GM19035 (cell line): ENCODE measurements at regions not wholly inside any gene's neighbourhood (a gene's known extent, or its start where the extent isn't known, plus 50 kb on each side); places are given as distances from the start of the nearest gene placed in this dataset.
"Not testable (repeated sequence)": the region's sequence is repeated elsewhere in the genome, so short reads cannot be mapped to it uniquely, and the experiment has no call there.

Experiments used
- ATAC-seq: cut with Tn5 transposase; IDR thresholded peaks from one replicate; pipeline ENCODE4 v1.9.1; 2021; ENCODE audit not compliant: unreplicated experiment

DNA sequence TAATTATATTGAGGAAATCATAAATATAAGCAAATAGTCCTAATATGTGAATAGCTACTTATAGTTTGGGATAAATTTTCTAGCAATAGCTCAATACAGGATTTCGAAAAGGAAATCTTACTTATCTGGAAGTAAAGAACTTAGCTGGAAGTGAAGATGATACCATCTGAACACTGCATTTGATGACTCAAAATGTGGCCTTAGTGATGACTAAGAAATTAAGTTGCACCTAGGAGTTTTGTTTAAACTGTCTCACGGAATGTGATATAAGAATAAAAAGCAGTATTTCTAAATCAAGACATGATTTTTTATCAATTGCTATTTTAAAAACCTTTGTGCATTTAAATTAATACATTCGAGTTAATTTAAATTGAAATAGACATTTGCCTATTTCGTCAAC is 91.2 kb downstream of the EOMES start:
- no peak for ATAC-seq

DNA sequence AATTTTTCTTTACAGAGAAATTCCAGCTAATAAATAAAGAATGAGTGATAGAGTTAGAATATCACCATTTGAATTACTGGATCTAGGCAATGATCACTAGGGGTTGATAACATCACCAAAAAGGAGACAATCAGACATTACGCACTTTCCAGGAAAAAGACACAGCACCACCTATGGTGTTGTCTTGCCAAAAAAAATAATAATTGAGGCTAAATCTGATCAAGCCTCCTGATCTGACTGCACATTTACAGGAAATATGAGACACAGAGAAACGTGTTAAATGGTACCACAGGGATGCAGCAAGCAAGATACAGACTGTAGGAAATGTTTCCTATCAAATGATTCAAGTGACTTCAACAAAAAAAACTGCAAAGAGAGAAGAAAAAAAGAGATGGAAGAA is 92.8 kb downstream of the EOMES start:
- no peak for ATAC-seq

DNA sequence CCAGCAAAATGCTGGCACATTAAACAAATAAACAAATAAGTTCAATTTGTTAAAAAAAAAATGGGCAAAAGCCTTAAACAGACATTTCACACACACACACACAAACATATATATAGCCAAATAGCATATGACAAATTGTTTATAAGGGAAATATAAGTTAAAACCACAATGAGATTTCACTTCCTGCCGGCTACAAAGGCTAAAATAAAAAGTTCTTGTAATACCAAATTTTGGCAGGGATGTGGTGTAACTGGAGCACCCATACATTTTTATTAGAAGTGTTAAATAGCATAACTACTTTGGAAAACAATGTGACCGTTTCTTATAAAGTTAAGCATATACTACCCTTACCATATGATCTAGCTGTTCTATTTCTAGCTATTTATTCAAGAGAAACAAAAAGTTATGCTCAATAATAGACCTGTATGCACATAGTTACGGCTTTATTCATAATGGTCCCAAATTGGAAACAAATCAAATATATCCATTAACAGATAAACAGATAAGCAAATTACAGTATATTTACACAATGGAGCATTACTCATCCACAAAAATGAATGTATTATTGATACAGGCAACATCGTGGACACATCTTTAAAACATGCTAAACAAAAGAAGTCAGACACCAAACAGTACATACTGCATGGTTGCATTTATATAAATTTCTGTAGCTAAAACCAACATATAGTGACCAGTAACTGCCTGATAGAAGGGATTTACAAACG is 93.9 kb downstream of the EOMES start:
- no peak for ATAC-seq

DNA sequence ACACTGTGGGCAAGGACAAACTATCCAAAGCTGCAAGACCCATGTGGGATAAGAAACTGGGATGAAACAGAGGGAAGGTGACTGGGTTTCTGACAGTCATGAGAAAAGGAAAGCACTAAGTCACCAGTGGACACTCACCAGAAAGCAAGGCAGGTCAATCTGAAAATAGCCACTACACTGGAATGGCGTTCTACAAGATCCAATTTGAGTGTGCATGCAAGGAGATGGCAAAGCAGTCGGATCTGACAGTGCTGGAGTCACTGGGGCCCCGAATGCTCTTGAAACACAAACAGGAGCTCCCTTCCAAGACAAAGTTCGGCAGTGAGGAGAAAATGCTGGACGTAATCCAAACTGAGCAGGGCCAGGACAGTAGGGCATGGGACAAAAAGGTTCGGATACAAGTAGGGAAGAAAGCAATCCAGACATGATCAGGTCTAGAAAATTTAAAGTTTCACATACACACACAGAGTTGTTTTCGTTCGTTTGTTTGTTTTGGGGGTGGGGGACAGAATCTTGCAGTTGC is 95.5 kb downstream of the EOMES start:
- ATAC-seq: no peak

DNA sequence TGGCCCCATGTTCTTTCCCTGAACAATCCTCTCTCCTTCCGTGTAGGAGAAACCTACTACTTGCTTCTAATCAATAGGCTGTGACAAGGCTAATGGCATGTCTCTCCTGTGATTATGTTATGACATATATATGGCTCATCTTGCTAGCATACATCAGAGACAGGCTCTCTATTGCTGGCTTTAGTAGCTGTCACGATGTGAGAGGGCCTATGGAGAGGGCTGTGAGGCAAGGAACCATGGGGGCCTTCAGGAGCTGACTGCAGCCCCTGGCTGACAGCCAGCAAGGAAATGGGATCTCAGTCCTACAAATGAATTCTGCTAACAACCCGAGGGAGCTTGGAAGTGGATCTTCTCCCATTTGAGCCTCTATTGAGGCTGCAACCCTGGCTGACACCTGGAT is 96.3 kb downstream of the EOMES start:
- no peak for ATAC-seq

DNA sequence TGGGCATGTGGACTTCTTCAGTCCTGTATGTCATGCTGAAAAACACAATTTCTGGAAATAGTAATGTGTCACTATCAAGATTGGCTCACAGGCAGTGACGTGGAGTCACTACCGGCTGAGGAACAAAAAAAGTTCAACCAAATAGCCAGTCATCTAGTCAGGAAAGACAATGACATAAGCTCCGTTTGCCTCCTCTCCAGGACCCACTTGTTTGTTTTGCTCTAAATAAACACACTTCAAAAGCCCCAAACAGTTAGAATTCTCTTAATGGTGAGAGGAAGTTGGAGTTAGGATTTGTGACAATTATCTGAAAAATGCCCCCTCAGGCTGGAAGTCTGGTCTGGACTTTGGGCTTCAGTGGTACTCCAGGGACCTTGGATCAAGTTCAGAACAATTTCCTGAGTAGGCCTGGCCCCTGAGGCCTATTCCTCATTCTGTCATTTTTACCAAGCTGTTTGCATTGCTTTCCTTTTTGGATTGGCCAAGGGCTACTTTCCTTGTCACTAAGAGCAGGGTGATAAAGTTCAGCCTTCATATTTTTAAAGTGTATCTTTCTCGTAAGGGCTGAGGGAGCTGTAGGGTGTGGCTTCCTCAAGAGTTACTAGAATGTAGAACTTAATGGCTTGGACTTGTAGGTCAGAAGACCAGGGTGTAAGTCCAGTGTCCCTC is 98.9 kb downstream of the EOMES start:
- ATAC-seq: no peak

DNA sequence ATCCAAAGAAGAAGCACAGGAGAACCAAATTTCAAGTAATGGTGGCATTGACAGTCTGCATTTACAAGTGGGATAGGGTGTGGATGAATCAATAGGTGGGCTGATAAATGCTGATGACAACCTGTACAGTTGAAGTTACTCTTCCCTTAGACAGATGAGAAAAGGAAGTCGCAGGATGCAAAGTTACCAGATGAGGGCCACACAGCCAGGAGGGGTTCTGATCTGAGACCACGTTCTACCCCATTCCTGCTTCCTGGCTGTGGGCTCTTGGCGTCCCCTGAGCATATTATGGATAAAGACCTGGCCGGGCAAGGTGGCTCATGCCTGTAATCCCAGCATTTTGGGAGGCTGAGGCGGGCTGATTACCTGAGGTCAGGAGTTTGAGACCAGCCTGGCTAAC is 104.6 kb downstream of the EOMES start:
- no peak for ATAC-seq

DNA sequence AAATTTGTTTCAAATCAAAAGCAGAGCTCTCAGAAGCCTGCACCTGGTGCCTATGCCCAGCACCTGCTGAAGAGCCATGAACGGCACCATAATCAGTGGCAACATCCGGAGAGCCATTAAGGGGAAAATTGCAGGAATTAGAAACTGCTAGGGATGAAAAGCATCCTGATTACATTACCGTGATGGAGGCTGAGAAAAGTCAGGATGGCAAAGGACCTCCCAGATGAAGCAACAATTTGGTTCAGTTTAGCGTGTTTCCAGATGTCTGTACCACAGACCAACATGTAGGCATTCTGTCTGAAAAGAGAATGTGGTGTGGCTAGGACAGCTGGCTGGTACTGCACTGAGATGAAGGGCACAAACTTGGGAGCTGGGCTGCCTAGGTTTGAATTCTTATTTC is 106.1 kb downstream of the EOMES start:
- ATAC-seq: no peak

DNA sequence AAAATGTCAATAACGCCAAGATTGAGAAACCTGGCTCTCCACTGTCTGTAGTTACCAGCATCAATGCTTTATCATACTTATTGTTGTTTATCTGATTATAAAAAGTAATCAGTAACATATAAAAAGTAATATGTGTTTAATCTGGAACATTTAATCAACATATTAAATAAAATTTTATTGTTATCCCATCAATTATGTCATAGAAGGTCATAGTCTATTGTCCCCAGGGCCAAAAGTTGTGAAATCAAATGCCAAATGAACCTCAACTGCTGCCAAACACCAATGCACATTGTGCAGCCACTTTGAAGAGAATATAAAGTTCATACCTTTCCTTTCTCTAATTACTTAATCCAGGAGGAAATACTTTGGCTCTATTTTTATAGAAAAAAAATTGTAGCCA is 106.6 kb downstream of the EOMES start:
- ATAC-seq: no peak

DNA sequence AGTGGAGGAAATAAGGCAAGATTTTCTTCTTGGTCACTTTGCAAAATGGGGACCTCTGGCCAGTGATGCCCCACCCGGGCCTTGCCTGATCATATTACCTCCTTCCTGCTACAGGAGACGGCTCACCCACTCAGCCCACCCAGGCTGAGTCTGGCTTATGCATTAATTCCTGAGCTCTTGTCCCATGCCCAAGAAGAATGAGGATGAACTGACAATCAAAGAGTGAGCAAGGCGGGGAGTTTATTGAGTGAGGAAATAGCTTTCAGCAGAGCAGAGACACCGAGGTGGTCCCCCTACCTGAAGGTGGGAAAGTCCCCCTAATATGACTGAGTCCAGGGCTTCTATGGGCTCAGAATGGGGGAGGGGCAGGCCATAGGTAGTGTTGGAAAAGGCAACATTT is 107.5 kb downstream of the EOMES start:
- no peak for ATAC-seq

DNA sequence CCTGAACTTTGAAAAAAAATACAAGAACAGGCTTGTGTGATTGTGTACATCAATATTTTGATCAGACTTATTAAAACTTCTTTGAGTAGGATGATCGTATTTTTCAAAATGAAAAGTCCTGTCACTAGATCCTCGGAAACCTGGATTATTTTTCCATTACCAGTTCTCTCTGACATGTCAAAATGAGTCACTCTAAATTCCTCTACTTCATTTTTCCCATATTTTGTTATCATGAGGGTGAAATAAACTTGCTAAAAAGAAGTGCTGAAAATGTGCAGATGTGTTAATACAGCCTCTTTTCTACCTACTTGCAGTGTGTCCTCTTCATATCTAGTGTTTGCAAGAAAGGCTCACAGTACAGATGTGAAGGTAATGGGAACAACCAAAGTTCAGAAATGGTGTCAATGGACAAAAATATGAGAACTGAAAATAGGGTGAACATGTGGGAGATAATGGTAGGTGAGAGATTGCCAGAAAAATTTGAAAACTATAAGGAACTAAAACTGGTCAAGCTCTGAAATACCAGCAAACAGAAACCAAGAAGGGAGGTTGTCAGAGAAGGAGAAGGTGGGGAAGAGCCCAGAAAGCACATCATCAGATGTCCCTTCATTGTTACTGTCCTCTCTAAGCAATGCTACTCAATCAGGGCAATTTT is 108.2 kb downstream of the EOMES start:
- no peak for ATAC-seq

DNA sequence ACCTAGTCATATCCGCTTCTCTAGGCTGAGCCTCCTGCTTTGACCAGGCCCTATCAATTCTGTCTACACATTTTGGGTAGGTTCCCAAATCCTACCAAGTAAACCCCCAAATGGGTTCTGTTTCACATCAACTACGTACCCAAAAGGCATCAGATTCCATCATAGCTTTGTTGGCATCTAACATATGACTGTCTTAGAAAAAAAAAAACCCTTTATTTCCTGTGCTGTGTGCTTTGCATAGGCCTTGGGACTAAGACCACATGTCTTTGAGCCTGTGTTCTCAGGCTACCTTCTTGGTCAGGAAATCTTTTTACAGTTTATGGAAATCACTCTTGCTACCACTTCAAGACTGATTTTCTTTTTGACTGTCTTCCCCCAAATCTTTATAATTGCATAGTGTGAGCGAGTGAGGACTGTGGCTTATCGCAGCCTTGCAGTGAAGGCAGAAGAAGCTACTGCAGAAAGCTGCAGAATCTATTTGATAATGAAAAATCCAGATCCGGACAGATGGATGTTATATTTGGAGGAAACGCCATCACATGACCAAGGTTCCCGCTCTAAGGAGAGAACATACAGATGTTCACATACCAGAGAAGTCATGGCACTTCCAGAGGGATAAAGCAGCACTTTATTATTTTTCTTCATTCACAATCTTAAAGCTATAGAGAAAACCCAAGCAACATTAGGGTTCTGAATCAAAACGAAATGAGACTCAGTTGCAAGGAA is 111.2 kb downstream of the EOMES start:
- peak; percentile 65 for ATAC-seq

DNA sequence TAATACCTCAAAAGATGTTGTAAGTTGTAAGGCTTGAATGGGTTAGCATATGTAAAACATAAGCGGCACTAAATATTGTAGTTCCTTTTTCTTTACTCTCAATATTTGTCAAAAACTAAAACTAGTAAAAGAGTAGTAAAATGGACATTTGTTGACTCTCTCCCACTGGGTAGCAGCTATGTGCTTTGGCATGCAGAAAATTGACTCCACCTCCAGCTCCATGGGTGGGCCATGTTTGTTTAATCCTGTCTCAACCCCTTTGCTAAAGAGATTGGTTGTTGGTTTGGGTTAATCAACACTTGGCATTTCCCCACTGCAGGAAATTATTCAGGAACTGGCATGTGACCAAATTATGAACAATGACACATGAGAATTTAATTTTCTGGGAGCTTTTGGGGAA is 114.8 kb downstream of the EOMES start:
- ATAC-seq: no peak

DNA sequence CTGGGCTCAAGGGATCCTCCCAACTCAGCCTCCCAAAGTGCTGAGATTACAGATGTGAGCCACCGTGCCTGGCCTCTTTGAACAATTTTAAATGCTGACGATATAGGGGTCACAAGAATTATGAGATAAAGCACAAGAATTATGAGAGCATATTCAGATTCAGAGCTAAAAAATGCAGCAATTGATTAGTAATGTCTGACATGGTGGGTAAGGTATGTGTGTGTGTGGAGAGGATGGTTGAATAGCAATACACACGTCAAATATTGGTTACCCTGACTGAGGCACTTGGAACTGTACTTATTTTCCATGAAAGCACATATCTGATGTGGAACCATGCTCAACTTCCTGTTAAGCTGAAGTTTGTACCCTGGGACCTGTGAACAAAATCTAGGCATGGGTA is 115.6 kb downstream of the EOMES start:
- ATAC-seq: no peak

DNA sequence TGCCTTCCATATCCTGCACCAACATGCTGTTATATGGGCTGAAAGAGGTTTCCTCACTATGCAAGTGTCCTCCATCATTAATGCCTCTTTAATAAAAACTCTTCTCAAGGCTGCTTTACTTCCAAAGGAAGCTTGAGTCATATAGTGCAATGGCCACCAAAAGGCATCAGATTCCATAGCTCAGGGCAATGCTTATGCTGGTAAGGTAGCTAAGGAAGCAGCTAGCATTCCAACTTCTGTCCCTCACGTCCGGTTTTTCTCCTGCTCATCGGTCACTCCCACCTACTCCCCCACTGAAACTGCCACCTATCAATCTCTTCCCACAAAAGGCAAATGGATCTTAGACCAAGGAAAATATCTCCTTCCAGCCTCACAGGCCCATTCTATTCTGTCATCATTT is 117.1 kb upstream of the SLC4A7 start:
- not testable (repeated sequence) for ATAC-seq

DNA sequence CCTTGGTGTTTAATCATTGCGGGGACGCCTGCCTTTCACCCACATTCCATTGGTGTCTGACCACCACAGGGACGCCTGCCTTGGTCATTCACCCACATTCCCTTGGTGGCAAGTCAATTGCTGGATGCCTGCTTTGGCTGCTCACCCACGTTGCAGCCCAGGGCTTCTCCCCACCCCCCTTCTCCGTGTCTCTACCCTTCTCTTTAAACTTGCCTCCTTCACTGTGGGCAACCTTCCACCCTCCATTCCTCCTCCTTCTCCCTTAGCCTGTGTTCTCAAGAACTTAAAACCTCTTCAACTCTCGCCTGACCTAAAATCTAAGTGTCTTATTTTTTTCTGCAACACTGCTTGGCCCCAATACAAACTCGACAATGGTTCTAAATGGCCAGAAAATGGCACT is 115.6 kb upstream of the SLC4A7 start:
- not testable (repeated sequence) for ATAC-seq

DNA sequence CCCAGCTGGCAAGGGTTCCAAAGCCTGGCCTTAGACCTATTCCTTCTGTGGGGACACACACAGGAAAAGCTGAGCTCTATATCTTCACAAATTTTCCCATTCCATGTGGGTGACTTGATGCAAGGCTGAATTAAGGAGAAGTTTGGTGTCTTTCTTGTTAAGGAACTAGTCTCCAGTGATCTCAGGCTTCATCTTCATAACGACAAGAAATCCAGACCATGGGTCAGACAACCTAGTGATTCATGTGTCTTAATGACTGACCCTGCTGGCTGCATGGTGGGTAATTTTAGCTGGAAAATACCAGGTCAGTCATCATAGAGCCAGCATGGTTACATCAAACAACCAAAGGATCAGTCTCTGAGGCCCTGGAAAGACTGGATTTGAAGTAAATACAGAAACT is 112.7 kb upstream of the SLC4A7 start:
- ATAC-seq: peak; percentile 18

DNA sequence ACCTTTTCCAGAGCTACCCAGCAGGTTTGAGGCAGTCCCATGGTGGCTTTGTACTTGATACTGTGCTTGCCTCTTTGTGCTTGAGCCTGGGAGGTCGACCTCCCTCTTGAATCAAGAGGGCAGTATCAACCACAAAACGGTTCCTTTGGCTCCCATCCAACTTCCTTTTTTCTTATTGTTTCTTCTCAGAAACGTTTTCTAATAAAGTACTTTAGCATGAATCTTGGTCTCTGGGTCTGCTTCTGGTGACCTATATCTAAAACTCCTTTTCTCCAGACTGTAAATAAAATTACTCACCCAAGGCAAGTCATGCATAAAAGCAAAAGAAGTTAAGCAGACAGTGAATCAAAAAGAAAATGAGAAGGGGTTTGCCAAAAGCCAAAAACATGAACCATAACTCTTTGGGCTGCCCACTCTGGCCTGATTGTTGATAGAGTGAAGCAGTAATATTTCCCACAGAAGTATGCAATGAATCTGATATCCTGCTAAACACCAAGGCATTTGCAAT is 112.2 kb upstream of the SLC4A7 start:
- ATAC-seq: peak; percentile 53

DNA sequence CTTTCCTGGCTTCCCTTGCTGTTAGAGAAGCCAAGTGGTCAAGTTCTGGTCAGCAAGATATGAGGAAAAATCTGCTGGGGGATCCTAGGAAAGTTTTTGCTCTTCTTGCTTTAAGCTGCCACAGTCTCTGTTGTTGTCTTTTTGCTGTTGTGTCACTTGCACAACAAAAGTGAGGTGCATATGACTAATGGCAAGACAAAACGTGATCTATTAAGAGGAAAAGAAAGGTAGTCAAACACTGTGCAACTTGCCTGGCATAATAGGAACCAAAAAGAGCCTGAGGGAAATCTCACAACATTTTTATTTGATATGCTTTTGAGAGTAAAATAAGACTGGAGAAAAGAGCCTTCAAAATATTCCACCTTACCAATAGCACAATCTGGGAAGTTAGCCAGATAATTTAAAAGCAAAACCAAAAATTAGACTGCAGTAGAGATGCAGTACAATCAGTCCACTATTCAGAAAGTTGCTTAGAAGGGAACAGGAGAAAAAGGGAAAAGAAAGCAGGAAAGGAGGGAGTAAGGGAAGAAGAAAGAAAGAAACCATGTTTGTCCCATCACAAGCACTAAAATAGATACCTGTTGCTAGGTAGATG is 110.0 kb upstream of the SLC4A7 start:
- no peak for ATAC-seq

DNA sequence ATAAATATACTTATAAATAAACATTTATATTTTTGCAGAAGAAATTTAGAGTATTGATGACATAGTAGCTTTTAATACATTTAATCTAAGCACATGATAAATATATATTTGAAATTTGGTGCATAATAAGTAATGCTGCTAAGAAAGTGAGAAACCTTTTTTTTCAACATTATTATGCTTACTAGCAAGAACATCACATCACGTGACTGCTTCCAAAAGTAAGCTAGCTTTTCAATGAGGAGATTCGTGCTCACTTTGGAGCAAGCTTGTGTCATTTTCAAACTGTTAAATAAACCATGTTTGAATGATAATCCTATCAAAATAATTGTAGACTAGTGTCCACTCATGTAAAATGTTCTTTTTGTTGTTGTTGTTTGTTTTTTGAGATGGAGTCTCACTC is 109.0 kb upstream of the SLC4A7 start:
- ATAC-seq: no peak
